ENCODE measurements at regions not wholly inside any gene's neighbourhood (a gene's known extent, or its start where the extent isn't known, plus 50 kb on each side); places are given as distances from the start of the nearest gene placed in this dataset.
"Not testable (repeated sequence)": the region's sequence is repeated elsewhere in the genome, so short reads cannot be mapped to it uniquely, and the experiment has no call there.

GRCh38 chr3:168806871-168807270, 711.1 kb upstream of the GOLIM4 start:
- no peak overlapping the region for H3K27ac ChIP-seq

GRCh38 chr3:168803536-168803935, 707.8 kb upstream of the GOLIM4 start:
- TF ChIP-seq CTCF (conservative IDR thresholded peaks at IDR 0.05), result no peak
- no peak for TF ChIP-seq ZFX (IDR thresholded peaks at IDR 0.05)

More at GRCh38 chr3:168806871-168807270, 711.1 kb upstream of the GOLIM4 start:
- no peak for TF ChIP-seq CTCF (conservative IDR thresholded peaks at IDR 0.05)
- TF ChIP-seq ZFX (IDR thresholded peaks at IDR 0.05), result no peak

GRCh38 chr3:168802766-168803165, 707.0 kb upstream of the GOLIM4 start:
- H3K27ac ChIP-seq, result no peak overlapping the region
- TF ChIP-seq CTCF (conservative IDR thresholded peaks at IDR 0.05), result no peak
- TF ChIP-seq ZFX (IDR thresholded peaks at IDR 0.05), result no peak

More at GRCh38 chr3:168803536-168803935, 707.8 kb upstream of the GOLIM4 start:
- no peak overlapping the region for H3K27ac ChIP-seq

- TF ChIP-seq ZFX (IDR thresholded peaks at IDR 0.05) (no peak), CTCF (conservative IDR thresholded peaks at IDR 0.05) (no peak)
- no peak overlapping the region for H3K27ac ChIP-seq
Measured at GRCh38 chr3:168801794-168802193, 706.1 kb upstream of the GOLIM4 start.

- TF ChIP-seq CTCF (conservative IDR thresholded peaks at IDR 0.05), result no peak
- no peak for TF ChIP-seq ZFX (IDR thresholded peaks at IDR 0.05)
- H3K27ac ChIP-seq, result no peak overlapping the region
Measured at GRCh38 chr3:168796339-168796738, 700.6 kb upstream of the GOLIM4 start.

GRCh38 chr3:168794427-168794826, 698.7 kb upstream of the GOLIM4 start:
- no peak overlapping the region for H3K27ac ChIP-seq
- TF ChIP-seq ZFX (IDR thresholded peaks at IDR 0.05) (no peak), CTCF (conservative IDR thresholded peaks at IDR 0.05) (no peak)

- H3K27ac ChIP-seq, result no peak overlapping the region
- TF ChIP-seq CTCF (conservative IDR thresholded peaks at IDR 0.05), result no peak
- no peak for TF ChIP-seq ZFX (IDR thresholded peaks at IDR 0.05)
Measured at GRCh38 chr3:168782193-168782592, 686.5 kb upstream of the GOLIM4 start.

GRCh38 chr3:168779970-168780645, 684.4 kb upstream of the GOLIM4 start:
- not testable (repeated sequence) for H3K27ac ChIP-seq
